ENCODE measurements at regions not wholly inside any gene's neighbourhood (a gene's known extent, or its start where the extent isn't known, plus 50 kb on each side); places are given as distances from the start of the nearest gene placed in this dataset.
A peak's percentile ranks its signal among the peaks of the same experiment; 100 is the strongest.

GRCh38 chr4:56198265-56198664 lies 189.0 kb downstream of the AASDH start:
- DNase-seq (no peak), FAIRE-seq (no peak)
- Histone ChIP-seq H3K4me3 (ENCODE audit: low read length in 3 of 3) (no peak overlapping the region), H3K36me3 (ENCODE audit: control insufficient read depth in 2 of 3, insufficient read depth in 3 of 3, low read length in 3 of 3) (no peaks in the 10 kb centered on the region), H3K27me3 (ENCODE audit: control insufficient read depth, insufficient read depth, low read length) (no peaks in the 10 kb centered on the region), H3K9me3 (ENCODE audit: control insufficient read depth in 2 of 3, insufficient read depth in 1 of 3, low read length in 3 of 3) (no peaks in the 10 kb centered on the region), H3K27ac (ENCODE audit: low read depth in 2 of 2, low read length in 2 of 2) (no peak overlapping the region), H3K9ac (ENCODE audit: low read length in 3 of 3) (no peak overlapping the region), H3K4me1 (ENCODE audit: control insufficient read depth in 2 of 3, insufficient read depth in 2 of 3, low read depth in 1 of 3, low read length in 3 of 3) (no peaks in the 10 kb centered on the region)
- intact Hi-C loops (cut with DNase I): no loop called here
- TF ChIP-seq, protein P1, sequence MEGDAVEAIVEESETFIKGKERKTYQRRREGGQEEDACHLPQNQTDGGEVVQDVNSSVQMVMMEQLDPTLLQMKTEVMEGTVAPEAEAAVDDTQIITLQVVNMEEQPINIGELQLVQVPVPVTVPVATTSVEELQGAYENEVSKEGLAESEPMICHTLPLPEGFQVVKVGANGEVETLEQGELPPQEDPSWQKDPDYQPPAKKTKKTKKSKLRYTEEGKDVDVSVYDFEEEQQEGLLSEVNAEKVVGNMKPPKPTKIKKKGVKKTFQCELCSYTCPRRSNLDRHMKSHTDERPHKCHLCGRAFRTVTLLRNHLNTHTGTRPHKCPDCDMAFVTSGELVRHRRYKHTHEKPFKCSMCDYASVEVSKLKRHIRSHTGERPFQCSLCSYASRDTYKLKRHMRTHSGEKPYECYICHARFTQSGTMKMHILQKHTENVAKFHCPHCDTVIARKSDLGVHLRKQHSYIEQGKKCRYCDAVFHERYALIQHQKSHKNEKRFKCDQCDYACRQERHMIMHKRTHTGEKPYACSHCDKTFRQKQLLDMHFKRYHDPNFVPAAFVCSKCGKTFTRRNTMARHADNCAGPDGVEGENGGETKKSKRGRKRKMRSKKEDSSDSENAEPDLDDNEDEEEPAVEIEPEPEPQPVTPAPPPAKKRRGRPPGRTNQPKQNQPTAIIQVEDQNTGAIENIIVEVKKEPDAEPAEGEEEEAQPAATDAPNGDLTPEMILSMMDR (IDR thresholded peaks at IDR 0.05; ENCODE audit: borderline replicate concordance, extremely low read depth, insufficient read depth): no peak

DNA sequence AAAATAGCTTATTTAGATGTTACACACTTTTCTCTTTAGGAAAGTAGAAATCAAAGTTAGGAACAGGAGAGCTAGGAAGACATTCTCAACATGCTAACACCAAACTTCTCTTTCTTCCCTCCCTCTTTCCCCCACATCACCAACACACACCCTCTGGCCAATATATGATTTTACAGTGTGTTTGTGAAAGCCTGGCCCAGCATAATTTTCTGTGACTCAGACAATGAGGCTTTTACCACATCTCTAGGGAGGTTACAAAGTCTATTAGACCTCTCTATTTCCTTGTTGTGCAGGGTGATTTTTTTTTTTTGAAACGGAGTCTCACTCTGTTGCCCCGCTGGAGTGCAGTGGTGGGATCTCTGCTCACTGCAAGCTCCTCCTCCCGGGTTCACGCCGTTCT lies 189.9 kb downstream of the AASDH start:
- Histone ChIP-seq H3K36me3 (ENCODE audit: control insufficient read depth in 2 of 3, insufficient read depth in 3 of 3, low read length in 3 of 3) (no peaks in the 10 kb centered on the region), H3K9me3 (ENCODE audit: control insufficient read depth in 2 of 3, insufficient read depth in 1 of 3, low read length in 3 of 3) (no peaks in the 10 kb centered on the region), H3K27me3 (ENCODE audit: control insufficient read depth, insufficient read depth, low read length) (no peaks in the 10 kb centered on the region), H3K9ac (ENCODE audit: low read length in 3 of 3) (no peak overlapping the region), H3K27ac (ENCODE audit: low read depth in 2 of 2, low read length in 2 of 2) (no peak overlapping the region), H3K4me1 (ENCODE audit: control insufficient read depth in 2 of 3, insufficient read depth in 2 of 3, low read depth in 1 of 3, low read length in 3 of 3) (no peaks in the 10 kb centered on the region), H3K4me3 (ENCODE audit: low read length in 3 of 3) (no peak overlapping the region)
- TF ChIP-seq, protein P1 (IDR thresholded peaks at IDR 0.05; ENCODE audit: borderline replicate concordance, extremely low read depth, insufficient read depth): no peak
- DNase-seq (no peak), FAIRE-seq (no peak)
- intact Hi-C loops (cut with DNase I): no loop called here

DNA sequence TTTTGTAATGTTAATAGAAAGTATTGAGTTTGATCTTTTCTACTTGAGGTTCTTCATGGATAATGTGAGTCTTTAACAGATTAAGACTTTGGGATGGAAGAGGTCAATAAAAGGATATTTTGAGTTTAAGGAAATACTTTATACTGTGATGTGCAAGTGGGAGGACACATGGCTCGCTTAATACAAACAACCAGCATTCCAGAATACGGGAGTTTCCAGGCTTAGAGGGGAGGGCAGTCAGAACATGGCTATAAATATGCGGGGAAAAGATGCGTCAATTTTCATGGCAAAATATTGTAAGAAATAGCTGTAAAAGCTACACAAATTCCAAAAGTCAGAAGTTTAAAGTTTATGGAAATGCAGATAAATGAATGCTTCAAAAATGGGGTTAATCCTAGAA lies 192.3 kb downstream of the AASDH start:
- Histone ChIP-seq H3K9ac (ENCODE audit: low read length in 3 of 3) (no peak overlapping the region), H3K4me1 (ENCODE audit: control insufficient read depth in 2 of 3, insufficient read depth in 2 of 3, low read depth in 1 of 3, low read length in 3 of 3) (no peaks in the 10 kb centered on the region), H3K9me3 (ENCODE audit: control insufficient read depth in 2 of 3, insufficient read depth in 1 of 3, low read length in 3 of 3) (peaks cover 0 to 4% (median 0%) of the 10 kb centered on the region in 3 donors), H3K36me3 (ENCODE audit: control insufficient read depth in 2 of 3, insufficient read depth in 3 of 3, low read length in 3 of 3) (no peaks in the 10 kb centered on the region), H3K27me3 (ENCODE audit: control insufficient read depth, insufficient read depth, low read length) (no peaks in the 10 kb centered on the region), H3K27ac (ENCODE audit: low read depth in 2 of 2, low read length in 2 of 2) (no peak overlapping the region), H3K4me3 (ENCODE audit: low read length in 3 of 3) (no peak overlapping the region)
- TF ChIP-seq, protein P1 (IDR thresholded peaks at IDR 0.05; ENCODE audit: borderline replicate concordance, extremely low read depth, insufficient read depth): no peak
- intact Hi-C loops (cut with DNase I): no loop called here
- FAIRE-seq: no peak
- DNase-seq: peak in 1 of 5 donors; percentile 56

DNA sequence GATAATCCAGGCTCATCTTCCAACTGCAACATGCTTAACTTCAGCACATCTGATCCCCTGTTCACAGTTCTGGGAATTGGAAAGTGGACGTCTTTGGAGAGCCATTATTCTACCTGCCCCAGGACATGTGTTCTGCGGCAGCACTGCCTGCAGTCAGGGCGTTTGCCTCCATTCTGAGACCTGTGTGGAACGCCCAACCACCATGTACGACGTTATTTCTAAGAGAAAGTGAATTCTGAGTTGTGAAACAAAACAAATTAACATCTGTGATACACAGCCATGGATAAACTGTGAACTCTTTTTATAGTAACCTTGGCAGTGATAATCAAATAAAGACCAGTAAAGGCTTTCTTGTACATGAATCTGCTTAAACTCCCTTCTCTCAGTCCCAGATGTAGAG lies 195.8 kb downstream of the AASDH start:
- intact Hi-C loops (cut with DNase I): no loop called here
- DNase-seq (no peak), FAIRE-seq (no peak)
- Histone ChIP-seq H3K36me3 (ENCODE audit: control insufficient read depth in 2 of 3, insufficient read depth in 3 of 3, low read length in 3 of 3) (no peaks in the 10 kb centered on the region), H3K27me3 (ENCODE audit: control insufficient read depth, insufficient read depth, low read length) (no peaks in the 10 kb centered on the region), H3K9ac (ENCODE audit: low read length in 3 of 3) (no peak overlapping the region), H3K9me3 (ENCODE audit: control insufficient read depth in 2 of 3, insufficient read depth in 1 of 3, low read length in 3 of 3) (peaks cover 0 to 4% (median 0%) of the 10 kb centered on the region in 3 donors), H3K27ac (ENCODE audit: low read depth in 2 of 2, low read length in 2 of 2) (no peak overlapping the region), H3K4me3 (ENCODE audit: low read length in 3 of 3) (no peak overlapping the region), H3K4me1 (ENCODE audit: control insufficient read depth in 2 of 3, insufficient read depth in 2 of 3, low read depth in 1 of 3, low read length in 3 of 3) (no peaks in the 10 kb centered on the region)
- TF ChIP-seq, protein P1 (IDR thresholded peaks at IDR 0.05; ENCODE audit: borderline replicate concordance, extremely low read depth, insufficient read depth): no peak
